Jurkat, Clone E6-1 (cell line): ENCODE measurements at regions not wholly inside any gene's neighbourhood (a gene's known extent, or its start where the extent isn't known, plus 50 kb on each side); places are given as distances from the start of the nearest gene placed in this dataset.
A peak's percentile ranks its signal among the peaks of the same experiment; 100 is the strongest.

ENCODE experiments used
- DNase-seq: peaks from one replicate; pipeline ENCODE4 v3.0.0-alpha.2; 2011; ENCODE audit warnings: low read depth, low spot score
- H3K4me3 ChIP-seq: 2 replicates; pipeline ENCODE4 v1.5.1; 2011; ENCODE audit warnings: mild to moderate bottlenecking, low read length, control low read depth, moderate library complexity

GRCh38 chr12:78470354-78471195 lies 394.0 kb upstream of the SYT1 start:
- H3K4me3 ChIP-seq = no peak overlapping the region
- DNase-seq = peak; percentile 27

GRCh38 chr12:78473136-78473535 lies 391.4 kb upstream of the SYT1 start:
- no peak for DNase-seq
- H3K4me3 ChIP-seq = no peak overlapping the region

GRCh38 chr12:78473561-78473960 lies 391.0 kb upstream of the SYT1 start:
- no peak for DNase-seq
- no peak overlapping the region for H3K4me3 ChIP-seq

GRCh38 chr12:78483767-78484315 lies 380.7 kb upstream of the SYT1 start:
- H3K4me3 ChIP-seq = no peak overlapping the region
- no peak for DNase-seq

GRCh38 chr12:78489990-78490389 lies 374.6 kb upstream of the SYT1 start:
- DNase-seq = no peak
- H3K4me3 ChIP-seq = no peak overlapping the region

GRCh38 chr12:78490861-78491260 lies 373.7 kb upstream of the SYT1 start:
- DNase-seq = no peak
- no peak overlapping the region for H3K4me3 ChIP-seq

- H3K4me3 ChIP-seq = no peak overlapping the region
- DNase-seq = no peak
Measured at GRCh38 chr12:78494911-78495310, 369.7 kb upstream of the SYT1 start.

- no peak for DNase-seq
Measured at GRCh38 chr12:78501825-78502224, 362.7 kb upstream of the SYT1 start.

GRCh38 chr12:78519422-78519821 lies 345.2 kb upstream of the SYT1 start:
- no peak overlapping the region for H3K4me3 ChIP-seq
- no peak for DNase-seq

More at GRCh38 chr12:78501825-78502224, 362.7 kb upstream of the SYT1 start:
- no peak overlapping the region for H3K4me3 ChIP-seq

GRCh38 chr12:78530100-78530765 lies 334.3 kb upstream of the SYT1 start:
- DNase-seq = no peak
- no peak overlapping the region for H3K4me3 ChIP-seq

- H3K4me3 ChIP-seq = no peak overlapping the region
- DNase-seq = no peak
Measured at GRCh38 chr12:78531831-78532458, 332.6 kb upstream of the SYT1 start.

- no peak overlapping the region for H3K4me3 ChIP-seq
- DNase-seq = no peak
Measured at GRCh38 chr12:78534311-78534710, 330.3 kb upstream of the SYT1 start.

- no peak overlapping the region for H3K4me3 ChIP-seq
- no peak for DNase-seq
Measured at GRCh38 chr12:78540606-78541336, 323.8 kb upstream of the SYT1 start.

- no peak overlapping the region for H3K4me3 ChIP-seq
- DNase-seq = no peak
Measured at GRCh38 chr12:78550831-78551230, 313.7 kb upstream of the SYT1 start.

GRCh38 chr12:78555802-78556201 lies 308.8 kb upstream of the SYT1 start:
- DNase-seq = no peak
- H3K4me3 ChIP-seq = no peak overlapping the region

GRCh38 chr12:78556651-78557050 lies 307.9 kb upstream of the SYT1 start:
- no peak for DNase-seq
- no peak overlapping the region for H3K4me3 ChIP-seq

- H3K4me3 ChIP-seq = no peak overlapping the region
- no peak for DNase-seq
Measured at GRCh38 chr12:78559416-78559815, 305.2 kb upstream of the SYT1 start.

- H3K4me3 ChIP-seq = no peak overlapping the region
- DNase-seq = no peak
Measured at GRCh38 chr12:78559886-78560285, 304.7 kb upstream of the SYT1 start.

GRCh38 chr12:78560633-78561032 lies 303.9 kb upstream of the SYT1 start:
- no peak for DNase-seq
- H3K4me3 ChIP-seq = no peak overlapping the region
